ENCODE measurements at regions not wholly inside any gene's neighbourhood (a gene's known extent, or its start where the extent isn't known, plus 50 kb on each side); places are given as distances from the start of the nearest gene placed in this dataset.

DNA sequence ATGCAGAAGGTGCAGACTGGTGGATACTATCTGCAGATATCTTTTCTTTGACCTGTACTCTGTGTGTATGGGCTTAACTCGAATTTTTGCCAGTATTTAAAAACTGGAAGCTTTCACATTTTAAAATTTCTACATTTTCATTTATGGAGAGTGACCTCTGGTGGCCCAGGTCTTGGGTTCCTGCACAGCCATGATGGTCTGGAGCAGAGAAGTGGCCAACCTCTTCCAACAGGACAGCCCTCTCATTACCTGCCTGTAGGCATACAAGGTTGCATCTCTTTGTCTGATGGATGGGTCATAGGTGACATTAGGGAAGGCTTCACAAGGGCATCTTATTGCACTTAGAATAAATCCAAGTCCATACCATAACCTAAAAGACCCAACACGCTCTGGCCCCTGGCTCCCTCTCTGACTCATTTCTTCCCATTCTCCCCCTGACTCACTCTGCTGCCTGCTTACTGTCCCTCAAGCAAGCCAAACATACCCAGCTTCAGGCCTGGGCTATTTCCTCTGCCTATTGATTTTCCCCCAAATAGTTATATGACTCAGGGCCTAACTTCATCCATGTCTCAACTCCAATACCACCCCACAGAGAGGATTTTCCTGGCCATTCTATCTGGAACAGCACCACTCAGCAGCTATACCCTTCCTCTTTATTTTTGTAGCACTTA is 113.3 kb upstream of the SLC1A3 start:
- TF ChIP-seq POLR2A (IDR thresholded peaks at IDR 0.05; ENCODE audit: low read length), result no peak
- TF ChIP-seq GATA1 (IDR thresholded peaks at IDR 0.05; ENCODE audit: low read depth, low read length), result no peak
